ENCODE measurements at regions not wholly inside any gene's neighbourhood (a gene's known extent, or its start where the extent isn't known, plus 50 kb on each side); places are given as distances from the start of the nearest gene placed in this dataset.

DNA sequence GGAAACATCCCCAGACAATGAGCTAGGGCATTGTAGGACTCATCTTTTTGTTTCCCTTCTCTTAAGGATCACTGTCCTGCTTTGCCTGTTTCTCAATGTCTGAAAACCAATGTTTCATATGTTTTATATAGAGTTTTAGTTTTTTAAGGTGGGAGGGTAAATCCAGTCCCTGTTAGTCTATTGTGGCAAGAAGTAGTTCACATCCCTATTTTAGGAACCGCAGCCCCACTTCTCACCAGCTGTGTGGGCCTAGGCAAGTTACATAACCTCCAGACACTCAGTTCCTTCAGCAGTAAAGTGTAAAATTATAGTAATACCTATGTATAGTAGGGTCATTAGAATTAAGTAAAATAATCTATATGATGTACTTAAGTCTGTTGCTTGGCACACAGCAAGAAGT, 105.8 kb upstream of the WLS start:
- no TSS peak for BruUV-seq (replicated peaks)
- in situ Hi-C loops (cut with HindIII; ENCODE audit: extremely low pct_ligation_motif_present, low pct_unique_long_range_greater_than_20kb) = no loop called here
- POLR2A ChIA-PET = no interaction called here
- no peak for TF ChIP-seq NFE2L1 (CRISPR knock-in tag; IDR thresholded peaks at IDR 0.05; ENCODE audit: borderline replicate concordance)
- TF ChIP-seq, protein P1, sequence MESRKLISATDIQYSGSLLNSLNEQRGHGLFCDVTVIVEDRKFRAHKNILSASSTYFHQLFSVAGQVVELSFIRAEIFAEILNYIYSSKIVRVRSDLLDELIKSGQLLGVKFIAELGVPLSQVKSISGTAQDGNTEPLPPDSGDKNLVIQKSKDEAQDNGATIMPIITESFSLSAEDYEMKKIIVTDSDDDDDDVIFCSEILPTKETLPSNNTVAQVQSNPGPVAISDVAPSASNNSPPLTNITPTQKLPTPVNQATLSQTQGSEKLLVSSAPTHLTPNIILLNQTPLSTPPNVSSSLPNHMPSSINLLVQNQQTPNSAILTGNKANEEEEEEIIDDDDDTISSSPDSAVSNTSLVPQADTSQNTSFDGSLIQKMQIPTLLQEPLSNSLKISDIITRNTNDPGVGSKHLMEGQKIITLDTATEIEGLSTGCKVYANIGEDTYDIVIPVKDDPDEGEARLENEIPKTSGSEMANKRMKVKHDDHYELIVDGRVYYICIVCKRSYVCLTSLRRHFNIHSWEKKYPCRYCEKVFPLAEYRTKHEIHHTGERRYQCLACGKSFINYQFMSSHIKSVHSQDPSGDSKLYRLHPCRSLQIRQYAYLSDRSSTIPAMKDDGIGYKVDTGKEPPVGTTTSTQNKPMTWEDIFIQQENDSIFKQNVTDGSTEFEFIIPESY (CRISPR knock-in tag; IDR thresholded peaks at IDR 0.05) = no peak
- TF ChIP-seq ELF3 (CRISPR knock-in tag; IDR thresholded peaks at IDR 0.05) = no peak
- no peak for TF ChIP-seq CBX2 (IDR thresholded peaks at IDR 0.05; ENCODE audit: low read depth, low read length)
- TF ChIP-seq CBX2 (CRISPR knock-in tag; IDR thresholded peaks at IDR 0.05; ENCODE audit: low read depth) = no peak
- TF ChIP-seq, protein P2, sequence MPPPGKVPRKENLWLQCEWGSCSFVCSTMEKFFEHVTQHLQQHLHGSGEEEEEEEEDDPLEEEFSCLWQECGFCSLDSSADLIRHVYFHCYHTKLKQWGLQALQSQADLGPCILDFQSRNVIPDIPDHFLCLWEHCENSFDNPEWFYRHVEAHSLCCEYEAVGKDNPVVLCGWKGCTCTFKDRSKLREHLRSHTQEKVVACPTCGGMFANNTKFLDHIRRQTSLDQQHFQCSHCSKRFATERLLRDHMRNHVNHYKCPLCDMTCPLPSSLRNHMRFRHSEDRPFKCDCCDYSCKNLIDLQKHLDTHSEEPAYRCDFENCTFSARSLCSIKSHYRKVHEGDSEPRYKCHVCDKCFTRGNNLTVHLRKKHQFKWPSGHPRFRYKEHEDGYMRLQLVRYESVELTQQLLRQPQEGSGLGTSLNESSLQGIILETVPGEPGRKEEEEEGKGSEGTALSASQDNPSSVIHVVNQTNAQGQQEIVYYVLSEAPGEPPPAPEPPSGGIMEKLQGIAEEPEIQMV (CRISPR knock-in tag; IDR thresholded peaks at IDR 0.05; ENCODE audit: low read depth) = no peak
- TF ChIP-seq ZFX (CRISPR knock-in tag; IDR thresholded peaks at IDR 0.05; ENCODE audit: low read depth) = no peak
- TF ChIP-seq, protein P3, sequence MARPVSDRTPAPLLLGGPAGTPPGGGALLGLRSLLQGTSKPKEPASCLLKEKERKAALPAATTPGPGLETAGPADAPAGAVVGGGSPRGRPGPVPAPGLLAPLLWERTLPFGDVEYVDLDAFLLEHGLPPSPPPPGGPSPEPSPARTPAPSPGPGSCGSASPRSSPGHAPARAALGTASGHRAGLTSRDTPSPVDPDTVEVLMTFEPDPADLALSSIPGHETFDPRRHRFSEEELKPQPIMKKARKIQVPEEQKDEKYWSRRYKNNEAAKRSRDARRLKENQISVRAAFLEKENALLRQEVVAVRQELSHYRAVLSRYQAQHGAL (CRISPR knock-in tag; IDR thresholded peaks at IDR 0.05; ENCODE audit: not compliant biosample characterization) = no peak
- no peak for TF ChIP-seq ARHGAP35 (CRISPR knock-in tag; IDR thresholded peaks at IDR 0.05; ENCODE audit: borderline replicate concordance)
- TF ChIP-seq, protein P4, sequence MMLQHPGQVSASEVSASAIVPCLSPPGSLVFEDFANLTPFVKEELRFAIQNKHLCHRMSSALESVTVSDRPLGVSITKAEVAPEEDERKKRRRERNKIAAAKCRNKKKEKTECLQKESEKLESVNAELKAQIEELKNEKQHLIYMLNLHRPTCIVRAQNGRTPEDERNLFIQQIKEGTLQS (CRISPR knock-in tag; IDR thresholded peaks at IDR 0.05) = no peak
- TF ChIP-seq SIN3A (IDR thresholded peaks at IDR 0.05; ENCODE audit: borderline replicate concordance, low read depth, low read length) = no peak
- TF ChIP-seq ZNF652 (CRISPR knock-in tag; IDR thresholded peaks at IDR 0.05; ENCODE audit: borderline replicate concordance, low read depth) = no peak
- TF ChIP-seq ZNF337 (CRISPR knock-in tag; IDR thresholded peaks at IDR 0.05; ENCODE audit: borderline replicate concordance, low read depth) = no peak

More for the DNA sequence above, 105.8 kb upstream of the WLS start:
- no peaks in the 10 kb centered on the region for H3K4me1 ChIP-seq (ENCODE audit: insufficient read depth, low read length)
- DNase-seq (ENCODE audit: low spot score) = no peak
- no peaks in the 10 kb centered on the region for H3K9me3 ChIP-seq (ENCODE audit: low read length)
- no peaks in the 10 kb centered on the region; the same call in 1 of the 2 replicates for H4K20me1 ChIP-seq (ENCODE audit: insufficient read depth, low read length)
- intact Hi-C loops (cut with micrococcal nuclease; ENCODE audit: unreplicated experiment) = no loop called here
- WGBS (ENCODE audit: low lambda C conversion rate) = 48% methylated on average over 1 of the region's 1 CpG
- no peaks in the 10 kb centered on the region for H3K36me3 ChIP-seq (replicated peaks in 1 of 2; ENCODE audit: control insufficient read depth in 1 of 2, insufficient read depth in 2 of 2, low read length in 2 of 2)
- no peak overlapping the region for H2AFZ ChIP-seq (ENCODE audit: low read length)
- no peak for FAIRE-seq
- H3K27me3 ChIP-seq (ENCODE audit: control insufficient read depth in 1 of 2, insufficient read depth in 2 of 2, low read length in 2 of 2) = no peaks in the 10 kb centered on the region
- no peak overlapping the region for H3K9ac ChIP-seq (ENCODE audit: insufficient read depth, low read depth, low read length)
- CTCF ChIA-PET (ENCODE audit: low intra/inter-chr PET ratio, low total read pairs) = no interaction called here
- no peaks in the 10 kb centered on the region for H3K79me2 ChIP-seq (ENCODE audit: insufficient read depth, low read length)
- H3K4me3 ChIP-seq (replicated peaks in 1 of 3; ENCODE audit: insufficient read depth in 1 of 3, low read depth in 2 of 3, low read length in 3 of 3) = no peak overlapping the region
- no peak overlapping the region for H3K27ac ChIP-seq (ENCODE audit: extremely low read length, insufficient read depth, low read length)
- no peak for ATAC-seq
- H3K4me2 ChIP-seq (ENCODE audit: low read depth, low read length) = no peak overlapping the region
